Keratinocyte (primary cell): ENCODE measurements at regions not wholly inside any gene's neighbourhood (a gene's known extent, or its start where the extent isn't known, plus 50 kb on each side); places are given as distances from the start of the nearest gene placed in this dataset.

Experiments used
- CTCF ChIP-seq, 3 experiments: IDR thresholded peaks in 1 of 3; conservative IDR thresholded peaks in 1 of 3; optimal IDR thresholded peaks in 1 of 3; 2 replicates in 2 of 3; 3 replicates in 1 of 3; pipeline versions ENCODE3 to v1.5.1; 2011; ENCODE audit warnings: low read length in 3 of 3, mild to moderate bottlenecking in 3 of 3, moderate library complexity in 2 of 3, control low read depth in 1 of 3, inconsistent platforms in 1 of 3; ENCODE audit not compliant: insufficient read depth in 2 of 3; ENCODE audit errors: extremely low read depth in 1 of 3
- EZH2 ChIP-seq: IDR thresholded peaks from one replicate; pipeline ENCODE4 v1.6.1; 2012; ENCODE audit warnings: inconsistent platforms, mild to moderate bottlenecking, low read length, moderate library complexity

GRCh38 chr12:105836242-105836622, 302.5 kb downstream of the NUAK1 start:
- TF ChIP-seq CTCF (optimal IDR thresholded peaks at IDR 0.05 in 1 of 3, IDR thresholded peaks at IDR 0.05 in 1 of 3, conservative IDR thresholded peaks at IDR 0.05 in 1 of 3; ENCODE audit: extremely low read depth in 1 of 3, insufficient read depth in 2 of 3, low read length in 3 of 3) (no peak), EZH2 (no peak)
